ENCODE measurements at regions not wholly inside any gene's neighbourhood (a gene's known extent, or its start where the extent isn't known, plus 50 kb on each side); places are given as distances from the start of the nearest gene placed in this dataset.
"Not testable (repeated sequence)": the region's sequence is repeated elsewhere in the genome, so short reads cannot be mapped to it uniquely, and the experiment has no call there.

DNA sequence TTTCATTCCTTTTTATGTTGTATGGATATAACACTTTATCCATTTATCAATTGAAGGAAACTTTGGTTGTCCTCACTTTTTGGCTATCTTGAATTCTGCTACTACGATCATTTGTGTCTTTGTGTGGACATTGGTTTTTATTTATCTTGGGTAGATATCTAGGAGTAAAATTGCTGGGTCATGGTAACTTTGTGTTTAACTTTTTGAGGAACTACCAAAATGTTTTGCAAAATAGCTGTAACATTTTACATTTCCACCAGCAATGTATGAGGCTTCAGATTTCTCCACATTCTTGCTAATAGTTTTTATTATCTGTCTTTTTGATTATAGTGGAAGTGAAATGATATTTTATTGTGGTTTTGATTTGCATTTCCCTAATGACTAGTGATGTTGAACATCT is 55.6 kb downstream of the TLNRD1 start:
- no peak for DNase-seq

- no peak for DNase-seq
Measured at GRCh38 chr15:81060470-81060869, 59.7 kb downstream of the TLNRD1 start.

- DNase-seq: no peak
Measured at GRCh38 chr15:81060907-81061306, 60.2 kb downstream of the TLNRD1 start.

DNA sequence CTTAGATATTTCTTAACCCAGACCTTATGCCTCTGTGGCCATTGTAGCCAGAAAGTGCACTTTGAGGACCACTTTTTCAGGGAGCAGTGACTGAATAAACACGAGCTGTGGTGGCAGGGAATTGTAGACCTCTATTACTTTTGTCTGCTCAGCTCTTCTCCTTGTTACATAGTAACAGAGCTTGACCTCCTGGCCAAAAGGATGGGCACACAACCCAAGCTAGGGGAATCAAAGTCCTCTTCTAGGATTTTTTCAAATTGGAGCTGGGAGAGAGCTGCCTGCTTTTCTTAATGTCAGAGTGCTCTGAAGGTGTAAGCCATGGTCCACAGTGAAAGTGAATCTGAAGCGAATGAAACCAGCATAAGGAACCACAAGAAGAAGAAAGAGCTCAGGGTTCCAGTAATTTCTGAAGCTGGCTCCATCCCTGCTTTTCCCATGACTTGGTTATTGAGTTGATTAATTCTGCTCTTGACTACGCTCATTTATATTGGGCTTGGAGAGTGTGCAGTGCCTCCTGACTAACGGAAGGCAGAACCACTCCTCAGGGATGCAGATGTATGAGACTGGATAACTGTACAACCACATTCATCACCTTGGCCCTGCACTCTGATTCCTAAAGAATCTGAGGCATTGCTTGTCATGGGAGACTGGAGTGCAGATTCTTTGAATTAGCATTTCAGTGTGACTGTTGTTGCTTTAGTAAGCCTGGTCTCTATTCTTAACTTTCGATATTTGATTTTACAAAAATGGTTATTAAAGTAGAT is 60.9 kb downstream of the TLNRD1 start:
- DNase-seq: no peak

- no peak for DNase-seq
Measured at GRCh38 chr15:81062937-81063336, 62.2 kb downstream of the TLNRD1 start.

DNA sequence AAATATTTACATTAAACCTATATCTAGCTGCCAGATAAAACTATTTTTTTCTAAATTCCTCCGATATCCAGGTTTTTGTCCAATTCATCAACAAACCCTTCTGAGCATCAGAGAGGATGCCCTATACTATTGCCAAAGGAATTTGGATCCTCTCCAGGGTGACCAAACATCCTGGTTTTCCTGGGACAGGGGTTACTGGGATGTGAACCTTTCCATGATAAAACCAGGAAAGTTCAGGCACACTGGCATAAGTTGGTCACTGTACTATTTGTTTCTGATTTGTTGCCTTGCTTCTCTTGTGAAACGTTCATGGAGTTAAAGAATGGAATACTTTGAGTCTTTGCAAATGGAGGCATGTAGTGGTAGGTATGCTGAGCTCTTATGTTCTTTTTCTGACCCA is 63.5 kb downstream of the TLNRD1 start:
- DNase-seq: no peak

DNA sequence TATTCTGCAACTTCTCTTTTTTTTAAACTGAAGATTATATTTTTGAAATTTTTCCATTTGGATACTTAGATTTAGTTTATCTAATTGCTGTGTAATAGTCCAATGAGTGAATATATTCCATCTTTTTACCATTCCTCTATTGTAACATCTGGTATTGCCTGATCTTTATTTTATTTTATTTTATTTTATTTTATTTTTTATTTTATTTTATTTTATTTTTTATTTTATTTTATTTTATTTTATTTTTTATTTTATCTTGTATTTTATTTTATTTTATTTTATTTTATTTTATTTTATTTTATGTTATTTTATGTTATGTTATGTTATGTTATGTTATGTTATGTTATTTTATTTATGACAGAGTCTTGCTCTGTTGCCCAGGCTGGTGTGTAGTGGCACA is 66.5 kb upstream of the CFAP161 start:
- not testable (repeated sequence) for DNase-seq

GRCh38 chr15:81068516-81068915 is 65.6 kb upstream of the CFAP161 start:
- no peak for DNase-seq

DNA sequence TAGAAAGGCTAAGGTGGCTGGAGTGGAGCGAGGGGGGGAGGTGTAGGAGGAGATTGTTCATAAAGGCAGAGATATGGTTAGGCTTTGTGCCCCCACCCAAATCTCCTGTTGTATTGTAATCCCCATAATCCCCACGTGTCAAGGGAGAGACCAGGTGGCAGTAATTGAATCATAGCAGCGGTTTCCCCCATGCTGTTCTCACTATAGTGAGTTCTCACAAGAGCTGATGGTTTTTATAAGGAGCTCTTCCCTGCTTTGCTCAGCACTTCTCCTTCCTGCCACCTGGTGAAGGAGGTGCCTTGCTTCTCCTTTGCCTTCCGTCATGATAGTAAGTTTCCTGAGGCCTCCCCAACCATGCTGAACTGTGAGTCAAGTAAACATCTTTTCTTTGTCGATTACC is 64.7 kb upstream of the CFAP161 start:
- DNase-seq: no peak

DNA sequence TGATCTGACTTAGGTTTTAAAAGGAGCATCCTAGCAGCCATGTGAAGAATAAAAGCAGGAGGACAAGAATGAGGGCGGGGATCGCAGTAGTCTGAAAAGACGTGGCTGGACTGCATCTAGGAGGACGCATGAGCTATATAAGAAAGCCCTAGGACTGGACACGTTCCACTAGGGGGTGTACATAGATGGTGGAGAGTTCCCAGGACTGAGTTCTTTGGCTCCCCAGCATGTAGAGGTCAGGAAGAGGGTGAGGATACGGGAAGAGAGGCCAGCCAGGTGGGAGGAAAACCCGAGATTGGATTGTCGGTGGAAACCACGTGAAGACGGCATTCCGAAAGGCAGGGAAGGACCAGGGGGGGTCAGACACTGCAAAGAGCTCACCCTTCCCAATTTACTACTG is 64.2 kb upstream of the CFAP161 start:
- no peak for DNase-seq

DNA sequence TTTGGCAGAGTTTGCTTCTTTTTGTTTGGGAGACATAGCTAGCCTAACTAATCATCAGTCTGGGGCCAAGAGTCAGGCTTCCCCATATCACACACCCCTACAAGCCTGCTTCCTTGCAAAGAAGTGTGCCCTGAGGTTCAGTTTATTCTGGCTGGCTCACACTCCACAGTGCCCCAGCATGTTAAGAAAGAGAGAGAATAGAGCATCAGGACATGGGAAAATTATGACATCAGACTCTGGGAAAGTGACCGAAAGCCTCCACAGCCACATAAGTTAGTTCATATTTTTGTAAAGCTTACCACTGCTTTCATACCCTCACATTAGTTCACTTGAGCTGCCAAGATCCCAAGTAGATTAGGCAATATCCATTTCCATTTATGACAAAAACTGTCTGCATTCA is 63.0 kb upstream of the CFAP161 start:
- DNase-seq: no peak

GRCh38 chr15:81071705-81072104 is 62.4 kb upstream of the CFAP161 start:
- DNase-seq: no peak

GRCh38 chr15:81072551-81072950 is 61.5 kb upstream of the CFAP161 start:
- DNase-seq: no peak

DNA sequence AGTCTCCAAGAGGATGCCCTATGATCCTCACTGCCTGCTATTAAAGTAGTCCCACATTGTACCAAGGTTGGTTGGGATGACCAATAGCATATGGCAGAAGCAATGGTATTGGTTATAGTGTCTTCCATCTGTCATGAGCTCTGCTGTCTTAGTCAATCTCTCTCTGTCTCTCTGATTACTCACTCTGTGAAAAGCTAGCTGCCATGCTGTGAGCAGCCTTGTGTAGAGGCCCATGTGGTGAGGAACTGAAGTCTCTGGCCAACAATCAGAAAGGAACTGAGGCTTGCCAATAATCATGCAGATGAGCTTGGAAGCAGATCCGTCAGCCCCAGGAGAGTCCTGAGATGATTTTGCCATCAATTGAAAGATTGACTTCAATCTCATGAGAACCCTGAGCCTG is 60.3 kb upstream of the CFAP161 start:
- no peak for DNase-seq

DNA sequence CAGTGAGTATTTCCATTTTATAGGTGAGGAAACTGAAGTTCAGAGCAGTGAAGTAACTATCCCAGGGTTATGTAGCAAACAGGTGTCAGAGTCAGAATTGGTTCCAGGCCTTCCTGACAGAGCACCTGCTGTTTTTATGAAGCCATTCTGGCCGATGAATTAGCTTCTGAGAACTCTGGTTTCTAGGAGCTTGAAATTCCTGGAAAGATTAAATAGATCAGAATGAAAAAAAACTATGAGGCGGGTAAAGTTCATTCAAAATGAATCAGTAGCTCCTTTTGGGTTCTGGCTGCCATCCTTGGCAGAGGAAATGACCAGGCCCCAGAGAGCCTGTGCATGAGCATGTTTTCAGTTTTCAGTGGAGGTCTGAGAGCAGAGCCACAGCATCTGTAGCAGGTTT is 59.3 kb upstream of the CFAP161 start:
- DNase-seq: no peak

- no peak for DNase-seq
Measured at GRCh38 chr15:81075272-81075671, 58.8 kb upstream of the CFAP161 start.

DNA sequence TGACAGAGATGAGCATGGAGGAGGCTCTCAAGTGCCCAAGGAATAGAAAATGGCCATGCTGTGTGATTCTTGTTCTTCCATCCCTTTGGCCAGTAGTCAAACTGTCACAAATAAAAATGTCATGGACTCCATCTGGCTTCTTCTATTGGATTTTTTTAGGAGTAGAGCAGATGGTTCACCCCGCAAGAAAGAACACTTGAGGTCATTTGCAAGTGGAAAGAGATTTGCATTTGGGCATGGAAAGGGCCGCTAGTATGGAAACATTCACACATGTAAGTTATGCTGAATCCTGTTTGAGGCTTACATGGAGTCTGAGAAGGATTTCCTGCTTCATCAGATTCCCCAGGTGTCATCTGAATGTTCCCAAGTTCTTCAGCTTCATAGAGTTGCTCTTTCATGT is 53.1 kb upstream of the CFAP161 start:
- peak; percentile 46 for DNase-seq

GRCh38 chr15:81083201-81083600 is 50.9 kb upstream of the CFAP161 start:
- DNase-seq: no peak

Data from NCI-H2171 treated with DMSO at 0.1 percent for 48 hours (cell line).